H1 (cell line): ENCODE measurements at regions not wholly inside any gene's neighbourhood (a gene's known extent, or its start where the extent isn't known, plus 50 kb on each side); places are given as distances from the start of the nearest gene placed in this dataset.

Experiments
- CHD2 ChIP-seq: IDR thresholded peaks from 2 replicates; pipeline ENCODE4 v1.6.1; 2012; ENCODE audit warnings: low read length, improper control_type of control experiment
- EP300 ChIP-seq, 2 experiments: IDR thresholded peaks; 1 replicate in 1 of 2; 2 replicates in 1 of 2; pipeline ENCODE4 v1.6.1; 2011 to 2012; ENCODE audit warnings: low read depth in 2 of 2, low read length in 2 of 2, mild to moderate bottlenecking in 2 of 2, borderline replicate concordance in 1 of 2, inconsistent platforms in 1 of 2, moderate library complexity in 1 of 2
- TAF7 ChIP-seq: optimal IDR thresholded peaks from 2 replicates; pipeline ENCODE3; 2011; ENCODE audit warnings: low read depth, mild to moderate bottlenecking, inconsistent platforms, low read length, moderate library complexity, borderline replicate concordance
- YY1 ChIP-seq: IDR thresholded peaks from 2 replicates; pipeline ENCODE4 v1.6.1; 2011; ENCODE audit warnings: low read depth, mild to moderate bottlenecking, low read length

DNA sequence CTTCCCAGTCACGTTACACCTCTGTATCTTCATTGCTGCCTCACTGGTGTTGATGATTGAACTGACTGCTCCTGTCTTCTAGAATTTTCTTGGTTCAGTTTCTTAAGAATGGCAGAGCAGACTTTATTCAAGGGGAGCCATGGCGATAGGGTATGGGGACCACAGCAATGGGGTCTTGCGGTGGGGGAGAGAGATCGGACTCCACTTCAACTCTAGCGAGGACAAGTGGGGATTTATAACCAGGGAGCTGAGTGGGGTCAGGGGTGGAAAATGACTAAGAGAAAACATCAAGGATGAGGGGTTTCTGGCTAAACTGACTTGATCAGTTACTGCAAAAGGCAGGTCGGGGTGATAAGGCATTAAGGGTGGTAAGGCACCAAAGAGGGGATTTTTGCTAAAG is 156.4 kb downstream of the CD83 start (continued):
- TF ChIP-seq TAF7 (no peak), YY1 (no peak), CHD2 (no peak), EP300 (IDR thresholded peaks at IDR 0.05; ENCODE audit: borderline replicate concordance in 1 of 2, low read depth in 2 of 2, low read length in 2 of 2) (no peak)
